ENCODE measurements at regions not wholly inside any gene's neighbourhood (a gene's known extent, or its start where the extent isn't known, plus 50 kb on each side); places are given as distances from the start of the nearest gene placed in this dataset.
"Not testable (repeated sequence)": the region's sequence is repeated elsewhere in the genome, so short reads cannot be mapped to it uniquely, and the experiment has no call there.

DNA sequence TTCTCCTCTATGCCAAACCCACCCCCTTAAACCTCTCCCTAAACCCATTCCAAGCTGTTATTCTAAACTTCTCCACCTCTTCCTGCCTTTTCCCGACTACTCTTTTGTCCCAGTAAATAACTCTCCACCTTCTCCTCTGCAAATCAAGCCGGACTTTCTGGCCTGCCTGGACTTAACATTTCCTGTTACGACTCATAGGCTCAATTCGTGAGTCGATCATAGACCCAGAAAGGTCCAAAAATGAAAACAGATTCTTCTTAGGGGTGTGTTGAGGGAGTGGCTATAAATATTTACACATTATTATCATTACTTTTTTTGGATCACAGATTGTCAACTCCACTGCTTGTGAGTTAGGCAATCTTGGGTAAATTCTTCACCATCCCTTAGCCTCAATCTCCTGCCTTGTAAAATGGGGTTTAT, 59.0 kb upstream of the HABP2 start:
- DNase-seq (ENCODE audit: low read depth in 2 of 2) = no peak

DNA sequence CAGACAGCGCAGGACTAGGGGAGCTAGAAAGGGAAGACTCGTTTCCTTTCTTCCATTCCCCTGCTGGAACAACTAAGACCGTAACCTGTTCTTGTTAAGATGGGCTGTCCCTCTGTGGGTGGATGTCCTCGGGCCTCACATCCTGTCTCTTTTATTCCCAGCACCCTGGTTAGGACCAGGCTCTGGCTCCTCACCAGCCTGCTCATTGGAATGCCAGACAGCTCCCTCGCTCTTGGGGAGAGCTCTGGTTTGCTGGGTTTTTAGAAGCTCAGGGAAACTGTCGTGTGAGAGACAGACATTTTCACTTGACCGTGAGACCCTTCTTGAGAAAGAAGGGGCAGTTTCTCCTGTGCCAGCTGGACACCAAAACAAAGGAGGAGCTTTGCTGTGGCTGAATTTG, 58.1 kb upstream of the HABP2 start:
- DNase-seq (ENCODE audit: low read depth in 2 of 2) = no peak

DNA sequence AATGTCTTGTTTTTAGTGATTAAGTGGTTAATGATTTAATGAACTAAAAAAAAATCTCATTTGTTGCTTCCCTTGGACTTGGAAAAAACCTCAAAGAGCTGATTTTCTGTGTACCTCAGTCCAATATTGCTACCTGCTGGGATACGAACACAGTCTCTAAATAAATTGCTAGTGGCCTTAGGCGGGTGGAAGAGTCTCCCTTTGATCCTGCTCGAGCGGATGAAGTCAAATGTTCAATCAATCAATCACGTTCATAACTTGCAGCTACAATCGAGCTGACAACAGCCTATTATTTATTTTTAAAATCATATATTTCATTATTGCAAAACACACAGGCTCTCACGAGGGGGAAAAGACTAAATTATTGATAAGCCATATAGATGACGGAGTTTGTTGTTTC, 57.3 kb upstream of the HABP2 start:
- DNase-seq (ENCODE audit: low read depth in 2 of 2) = no peak

DNA sequence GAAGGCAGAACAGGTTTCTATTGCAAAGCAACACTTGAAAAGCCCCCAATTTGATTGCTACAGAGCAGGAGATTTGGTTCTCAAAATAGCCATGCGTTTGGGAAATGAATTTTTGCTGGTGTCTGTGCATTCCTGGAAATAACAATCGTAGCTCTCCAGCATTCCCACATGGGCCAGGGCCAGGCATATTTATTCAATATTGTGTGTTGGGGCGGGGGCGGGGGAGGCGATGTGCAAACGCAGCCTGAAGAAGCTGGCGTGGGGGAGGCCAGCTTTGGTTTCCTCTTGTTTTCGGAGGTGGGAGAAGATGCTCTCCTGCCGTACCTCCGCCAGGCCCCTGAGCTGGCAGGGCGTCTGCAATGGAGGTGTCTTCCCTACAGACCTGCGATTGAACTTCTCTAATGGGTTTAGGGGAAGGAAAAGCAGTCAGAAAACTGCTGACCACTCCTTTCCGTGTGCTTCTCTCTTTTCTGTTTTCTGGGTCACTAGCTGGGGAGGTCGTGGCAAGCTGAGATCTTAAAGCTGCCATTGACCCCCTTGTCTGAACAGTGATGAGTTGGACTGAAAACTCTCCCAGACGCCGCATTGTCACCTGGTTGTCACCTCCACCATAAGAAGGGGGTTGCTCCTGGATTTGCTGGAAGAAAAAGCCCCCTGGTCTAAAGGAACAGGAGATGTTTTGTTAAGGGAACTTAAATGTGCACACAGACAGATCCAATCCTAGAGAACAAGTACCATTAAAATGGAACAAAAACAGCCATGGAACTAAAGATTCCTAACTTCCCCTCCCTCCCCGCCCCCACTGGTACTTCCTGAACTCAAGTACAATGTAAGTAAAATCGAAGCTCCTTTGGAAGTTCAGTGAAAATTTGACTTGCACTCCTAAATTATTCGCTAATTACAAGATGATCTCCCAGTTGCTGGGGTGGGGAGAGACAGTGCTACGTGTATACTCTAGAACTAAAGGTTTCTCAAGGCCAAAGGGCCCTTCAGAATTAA, 56.4 kb upstream of the HABP2 start:
- DNase-seq (ENCODE audit: low read depth in 2 of 2) = no peak

GRCh38 chr10:113497198-113497597, 55.7 kb upstream of the HABP2 start:
- no peak for DNase-seq (ENCODE audit: low read depth in 2 of 2)

DNA sequence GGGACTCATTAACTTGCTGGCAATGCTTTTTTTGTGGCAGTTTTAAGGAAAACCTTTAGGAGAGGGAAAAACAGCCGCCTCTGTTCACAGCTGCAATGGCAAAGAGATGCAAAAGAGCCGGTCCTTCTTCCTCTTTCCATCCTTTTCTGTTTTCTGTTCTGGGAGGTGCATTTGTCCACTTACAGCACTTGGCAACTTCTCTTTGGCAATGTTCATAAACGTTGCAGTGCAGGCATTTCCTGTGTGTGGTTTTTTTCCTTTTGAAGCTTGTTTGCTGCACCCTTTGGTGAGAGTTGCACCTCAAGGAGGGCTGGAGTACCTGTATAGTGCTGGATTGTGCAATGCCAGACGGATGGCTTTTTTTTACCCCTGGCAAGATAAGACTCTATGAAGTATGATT, 53.9 kb upstream of the HABP2 start:
- no peak for DNase-seq (ENCODE audit: low read depth in 2 of 2)

DNA sequence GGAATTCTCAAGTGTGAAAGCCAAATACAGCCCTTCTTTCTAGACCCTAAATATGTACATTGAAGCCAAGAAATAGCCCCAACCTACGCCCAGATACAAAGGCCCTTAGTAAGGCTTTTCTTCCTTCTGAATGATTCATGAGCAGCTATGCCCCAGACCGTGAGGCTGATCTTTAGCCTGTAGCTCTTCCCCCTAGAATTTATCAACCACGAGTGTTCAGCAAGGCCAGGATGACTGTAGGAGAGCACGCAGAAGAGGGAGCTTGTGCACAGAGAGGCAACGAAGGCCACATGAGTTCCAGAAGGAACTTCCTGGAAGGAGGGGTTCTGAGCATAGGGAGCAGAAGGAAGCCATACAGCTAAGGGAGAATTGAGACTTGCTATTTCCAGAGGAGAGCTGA, 53.0 kb upstream of the HABP2 start:
- no peak for DNase-seq (ENCODE audit: low read depth in 2 of 2)

DNA sequence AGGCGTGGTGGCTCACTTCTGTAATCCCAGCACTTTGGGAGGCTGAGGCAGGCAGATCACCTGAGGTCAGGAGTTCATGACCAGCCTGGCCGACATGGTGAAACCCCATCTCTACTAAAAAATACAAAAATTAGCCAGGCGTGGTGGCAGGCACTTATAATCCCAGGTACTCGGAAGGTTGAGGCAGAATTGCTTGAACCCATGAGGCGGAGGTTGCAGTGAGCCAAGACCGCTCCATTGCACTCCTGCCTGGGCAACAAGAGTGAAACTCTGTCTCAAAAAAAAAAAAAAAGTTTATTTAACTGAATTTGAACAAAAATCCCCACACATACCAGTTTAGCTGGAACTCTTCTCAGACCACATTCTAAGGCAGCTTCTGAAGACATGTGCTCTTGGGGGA, 51.8 kb upstream of the HABP2 start:
- DNase-seq (ENCODE audit: low read depth in 2 of 2) = not testable (repeated sequence)

Data from stimulated activated CD8-positive, alpha-beta memory T cell treated with anti-CD3 and anti-CD28 coated beads, Interleukin-2, amount 100 ng/mL, for 1 hour (primary cell).